ENCODE measurements at regions not wholly inside any gene's neighbourhood (a gene's known extent, or its start where the extent isn't known, plus 50 kb on each side); places are given as distances from the start of the nearest gene placed in this dataset.

GRCh38 chr4:24702281-24702680 is 93.1 kb upstream of the SOD3 start:
- no peak for DNase-seq
- H2BK5ac ChIP-seq (ENCODE audit: insufficient read length, low read length) = no peak overlapping the region
- H2BK15ac ChIP-seq (ENCODE audit: low read depth, low read length) = no peak overlapping the region
- H3K14ac ChIP-seq (ENCODE audit: insufficient read depth, low read length) = no peak overlapping the region
- H3K9me3 Mint-ChIP-seq = peaks cover 0 to 4% of the 10 kb centered on the region in 2 experiments; a peak in 2 of 5 replicates
- H3K9ac ChIP-seq (ENCODE audit: extremely low read depth, insufficient read length, low read length) = no peak overlapping the region
- H2AFZ ChIP-seq (ENCODE audit: low read length) = no peak overlapping the region
- H3K36me3 Mint-ChIP-seq (ENCODE audit: insufficient read depth in 1 of 3, low read depth in 3 of 3) = no peaks in the 10 kb centered on the region; a peak in 1 of 7 replicates
- H4K20me1 ChIP-seq (ENCODE audit: control insufficient read depth, insufficient read depth, insufficient read length) = no peaks in the 10 kb centered on the region
- no peak overlapping the region for H3K4me3 Mint-ChIP-seq
- H3K23ac ChIP-seq (ENCODE audit: insufficient read length, low read depth, low read length) = no peak overlapping the region
- no peak overlapping the region for H3K4ac ChIP-seq (ENCODE audit: low read depth, low read length)
- H2BK120ac ChIP-seq (ENCODE audit: low read depth, low read length, poor library complexity, severe bottlenecking) = no peak overlapping the region
- no peak overlapping the region for H3K4me2 ChIP-seq (ENCODE audit: insufficient read depth, insufficient read length, low read length)
- no peaks in the 10 kb centered on the region for H3K79me1 ChIP-seq (ENCODE audit: insufficient read depth, low read depth, low read length, poor library complexity, severe bottlenecking)
- WGBS (ENCODE audit: extremely low coverage, insufficient read length, low lambda C conversion rate) = no CpG with 5 or more reads among the region's 1 CpG
- no peak overlapping the region for H4K5ac ChIP-seq (ENCODE audit: insufficient read length, low read depth, low read length)
- no peaks in the 10 kb centered on the region for H3K4me1 ChIP-seq (ENCODE audit: insufficient read depth, low read length)
- H3K27ac Mint-ChIP-seq = no peak overlapping the region
- no peaks in the 10 kb centered on the region for H3K23me2 ChIP-seq (ENCODE audit: insufficient read length, low read depth, low read length, poor library complexity, severe bottlenecking)
- no peak overlapping the region for H3T11ph ChIP-seq (ENCODE audit: low read length)
- no peak overlapping the region for H4K8ac ChIP-seq (replicated peaks; ENCODE audit: insufficient read length, low read depth, low read length)
- H3K27ac ChIP-seq (ENCODE audit: insufficient read length, low read depth, low read length) = no peak overlapping the region
- H3K18ac ChIP-seq (ENCODE audit: insufficient read length, low read depth, low read length) = no peak overlapping the region
- no peak overlapping the region for H4K91ac ChIP-seq (ENCODE audit: insufficient read length, low read depth, low read length)
- H2AK5ac ChIP-seq (ENCODE audit: insufficient read length, low read length) = no peak overlapping the region
- no peaks in the 10 kb centered on the region for H3K9me3 ChIP-seq (ENCODE audit: control insufficient read depth, low read depth, low read length)
- no peaks in the 10 kb centered on the region for H3K79me2 ChIP-seq (ENCODE audit: insufficient read depth, low read length)
- H3K27me3 ChIP-seq (ENCODE audit: insufficient read depth, low read length) = no peaks in the 10 kb centered on the region; the same call in 1 of the 2 replicates
- H3K27me3 Mint-ChIP-seq (ENCODE audit: low read depth) = no peaks in the 10 kb centered on the region; the same call in 1 of the 2 replicates
- H2BK12ac ChIP-seq (ENCODE audit: insufficient read length, low read depth, low read length) = no peak overlapping the region
- TF ChIP-seq, protein P1, sequence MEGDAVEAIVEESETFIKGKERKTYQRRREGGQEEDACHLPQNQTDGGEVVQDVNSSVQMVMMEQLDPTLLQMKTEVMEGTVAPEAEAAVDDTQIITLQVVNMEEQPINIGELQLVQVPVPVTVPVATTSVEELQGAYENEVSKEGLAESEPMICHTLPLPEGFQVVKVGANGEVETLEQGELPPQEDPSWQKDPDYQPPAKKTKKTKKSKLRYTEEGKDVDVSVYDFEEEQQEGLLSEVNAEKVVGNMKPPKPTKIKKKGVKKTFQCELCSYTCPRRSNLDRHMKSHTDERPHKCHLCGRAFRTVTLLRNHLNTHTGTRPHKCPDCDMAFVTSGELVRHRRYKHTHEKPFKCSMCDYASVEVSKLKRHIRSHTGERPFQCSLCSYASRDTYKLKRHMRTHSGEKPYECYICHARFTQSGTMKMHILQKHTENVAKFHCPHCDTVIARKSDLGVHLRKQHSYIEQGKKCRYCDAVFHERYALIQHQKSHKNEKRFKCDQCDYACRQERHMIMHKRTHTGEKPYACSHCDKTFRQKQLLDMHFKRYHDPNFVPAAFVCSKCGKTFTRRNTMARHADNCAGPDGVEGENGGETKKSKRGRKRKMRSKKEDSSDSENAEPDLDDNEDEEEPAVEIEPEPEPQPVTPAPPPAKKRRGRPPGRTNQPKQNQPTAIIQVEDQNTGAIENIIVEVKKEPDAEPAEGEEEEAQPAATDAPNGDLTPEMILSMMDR (conservative IDR thresholded peaks at IDR 0.05) = no peak
- no peak overlapping the region for H2BK20ac ChIP-seq (ENCODE audit: low read depth, low read length, poor library complexity, severe bottlenecking)
- H3K4me1 Mint-ChIP-seq = peaks cover 9 to 10% of the 10 kb centered on the region in 2 experiments
- no peak overlapping the region for H3K56ac ChIP-seq (ENCODE audit: insufficient read length, low read depth, low read length)

All from H9 (cell line).